GM21786 (cell line): ENCODE measurements at regions not wholly inside any gene's neighbourhood (a gene's known extent, or its start where the extent isn't known, plus 50 kb on each side); places are given as distances from the start of the nearest gene placed in this dataset.

Source experiments
- ATAC-seq: cut with Tn5 transposase; IDR thresholded peaks from one replicate; pipeline ENCODE4 v1.9.1; 2021; ENCODE audit not compliant: unreplicated experiment

GRCh38 chr12:114898159-114898558 is 214.2 kb upstream of the TBX3 start:
- no peak for ATAC-seq

DNA sequence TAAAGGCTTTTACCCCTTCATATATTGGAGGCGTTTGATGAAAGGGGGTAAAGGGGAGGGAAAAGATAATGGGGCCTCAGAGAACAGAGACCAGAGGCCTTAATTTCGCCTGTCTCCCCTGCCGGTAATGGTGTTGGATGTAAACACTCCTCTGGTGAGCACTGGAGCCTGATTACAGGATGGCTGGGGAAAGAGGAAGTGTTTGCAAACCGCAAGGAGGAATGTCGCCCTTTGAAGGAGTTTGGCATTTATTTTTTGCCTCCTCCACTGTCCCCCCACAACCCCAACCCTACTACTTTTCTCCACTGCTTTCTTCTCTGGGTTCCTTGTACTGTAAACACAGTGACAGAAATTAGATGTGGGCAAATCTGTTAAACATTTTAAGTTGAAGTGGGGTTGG is 211.9 kb upstream of the TBX3 start:
- no peak for ATAC-seq

DNA sequence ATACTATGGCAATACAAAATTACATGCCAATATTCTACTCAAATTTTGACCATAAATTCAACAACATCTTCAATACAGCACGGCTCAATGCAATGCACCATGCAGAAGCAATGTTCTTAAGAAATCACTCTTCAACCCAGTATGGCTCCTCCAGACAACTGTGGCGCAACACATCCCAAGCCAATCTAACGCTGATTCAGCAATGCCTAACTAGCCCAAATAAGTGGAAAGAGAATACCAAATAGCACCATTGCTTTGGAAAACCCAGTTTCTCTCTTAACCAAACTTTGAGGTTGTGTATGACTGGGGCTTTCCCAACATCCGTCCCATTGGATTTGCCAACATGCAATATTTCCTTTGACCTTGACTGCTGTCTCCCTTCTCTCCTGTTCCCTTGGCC is 211.1 kb upstream of the TBX3 start:
- no peak for ATAC-seq

- no peak for ATAC-seq
Observed at GRCh38 chr12:114894076-114894475, 210.1 kb upstream of the TBX3 start.

DNA sequence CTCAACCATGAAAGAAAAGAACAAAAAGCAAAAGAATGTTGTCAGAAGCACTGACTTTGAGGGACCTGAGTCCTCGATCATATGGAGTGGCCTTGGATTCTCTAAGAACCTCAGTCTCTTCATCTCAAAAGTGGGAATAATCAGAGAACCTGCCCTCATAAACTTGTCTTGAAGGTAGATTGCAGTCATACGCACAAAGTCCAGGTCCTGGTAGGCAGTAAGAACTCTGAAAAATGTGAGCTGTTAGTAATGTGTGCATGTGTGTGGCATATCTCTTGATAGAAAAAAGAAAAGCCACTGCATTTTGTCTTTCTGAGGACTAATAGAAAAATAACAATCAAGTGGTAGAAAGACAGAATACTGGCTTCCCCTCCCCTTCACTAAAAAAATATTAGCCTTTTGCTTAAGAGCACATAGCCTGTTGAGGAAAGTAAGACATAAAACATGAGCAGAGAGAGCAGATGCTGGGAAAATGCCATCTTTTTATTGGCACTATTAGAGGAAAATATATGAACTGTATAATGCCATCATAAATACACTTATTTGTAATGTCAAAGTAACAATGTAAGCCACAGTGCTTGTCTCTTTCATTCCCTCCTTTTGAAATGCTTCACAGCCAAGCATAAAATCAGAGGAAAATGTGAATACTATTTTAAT is 205.1 kb upstream of the TBX3 start:
- ATAC-seq = no peak

DNA sequence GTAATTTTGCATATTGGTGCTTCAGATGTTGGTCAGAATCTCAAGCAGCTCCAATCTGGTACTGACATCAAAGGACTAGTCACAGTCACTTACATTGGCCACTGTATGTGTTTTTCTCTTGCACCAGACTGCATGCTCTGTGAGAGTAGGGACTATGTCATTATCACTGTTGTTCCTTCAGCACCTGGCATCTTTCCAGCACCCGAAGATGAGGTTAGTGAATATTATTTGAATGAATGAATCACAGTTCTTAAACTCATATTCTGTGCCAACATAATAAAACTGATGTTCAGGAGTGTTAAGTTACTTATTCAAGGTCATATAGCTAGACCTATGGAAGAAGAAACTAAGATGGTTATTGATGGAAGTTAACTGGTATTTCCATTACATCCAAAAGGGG is 204.5 kb upstream of the TBX3 start:
- ATAC-seq = no peak

DNA sequence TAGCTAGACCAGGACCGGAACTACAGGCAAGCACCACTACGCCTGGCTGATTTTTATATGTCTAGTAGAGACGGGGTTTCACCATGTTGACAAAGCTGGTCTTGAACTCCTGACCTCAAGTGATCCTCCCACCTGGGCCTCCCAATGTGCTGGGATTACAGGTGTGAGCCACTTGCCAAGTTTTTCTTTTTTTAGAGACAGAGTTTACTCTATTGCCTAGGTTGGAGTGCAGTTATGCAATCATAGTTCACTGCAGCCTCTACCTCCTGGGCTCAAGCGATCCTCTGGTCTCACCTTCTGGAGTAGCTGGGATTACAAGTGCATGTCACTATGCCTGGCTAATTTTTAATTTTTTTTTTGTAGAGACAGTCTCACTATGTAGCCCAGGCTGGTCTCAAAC is 201.5 kb upstream of the TBX3 start:
- no peak for ATAC-seq

DNA sequence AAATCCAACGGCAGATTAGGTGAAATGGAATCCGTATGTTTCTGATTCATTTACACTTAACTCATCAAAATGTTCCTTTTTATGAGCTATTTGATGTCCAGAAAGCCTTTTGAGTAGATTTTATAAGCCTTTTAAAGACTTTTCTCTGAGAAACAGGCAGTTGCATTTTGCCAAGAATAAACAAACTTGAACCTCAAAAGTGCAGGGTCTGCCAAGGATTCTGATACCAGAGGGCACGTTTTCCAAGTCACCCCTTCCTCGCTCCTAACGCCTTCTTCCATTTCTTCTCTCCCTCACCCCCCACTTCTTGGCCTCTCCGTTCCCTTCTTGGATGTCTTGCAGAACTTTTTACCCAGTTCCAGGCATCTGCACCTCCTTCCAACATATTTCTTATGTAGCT is 200.6 kb upstream of the TBX3 start:
- no peak for ATAC-seq

- ATAC-seq = no peak
Observed at GRCh38 chr12:114882083-114882482, 198.1 kb upstream of the TBX3 start.

DNA sequence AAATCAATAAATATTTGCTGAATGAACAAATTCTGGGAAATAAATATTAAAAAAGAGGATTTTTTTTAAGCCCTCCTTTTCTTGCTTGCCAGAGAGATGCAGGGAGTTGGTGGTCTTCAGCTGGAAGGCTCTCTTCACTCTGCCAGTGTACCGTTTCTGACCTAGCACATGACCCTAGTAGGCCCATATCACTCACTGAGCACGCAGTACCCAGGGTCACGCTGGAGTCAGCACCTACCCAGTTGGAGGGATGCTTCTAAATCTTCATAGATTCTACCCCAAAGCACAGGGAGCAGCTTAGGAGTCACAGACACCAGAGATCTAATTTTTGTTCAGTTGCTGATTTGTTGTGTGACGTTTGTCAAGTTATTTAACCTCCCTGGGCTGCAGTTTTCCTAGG is 195.4 kb upstream of the TBX3 start:
- ATAC-seq = no peak

GRCh38 chr12:114878781-114879180 is 194.8 kb upstream of the TBX3 start:
- no peak for ATAC-seq

DNA sequence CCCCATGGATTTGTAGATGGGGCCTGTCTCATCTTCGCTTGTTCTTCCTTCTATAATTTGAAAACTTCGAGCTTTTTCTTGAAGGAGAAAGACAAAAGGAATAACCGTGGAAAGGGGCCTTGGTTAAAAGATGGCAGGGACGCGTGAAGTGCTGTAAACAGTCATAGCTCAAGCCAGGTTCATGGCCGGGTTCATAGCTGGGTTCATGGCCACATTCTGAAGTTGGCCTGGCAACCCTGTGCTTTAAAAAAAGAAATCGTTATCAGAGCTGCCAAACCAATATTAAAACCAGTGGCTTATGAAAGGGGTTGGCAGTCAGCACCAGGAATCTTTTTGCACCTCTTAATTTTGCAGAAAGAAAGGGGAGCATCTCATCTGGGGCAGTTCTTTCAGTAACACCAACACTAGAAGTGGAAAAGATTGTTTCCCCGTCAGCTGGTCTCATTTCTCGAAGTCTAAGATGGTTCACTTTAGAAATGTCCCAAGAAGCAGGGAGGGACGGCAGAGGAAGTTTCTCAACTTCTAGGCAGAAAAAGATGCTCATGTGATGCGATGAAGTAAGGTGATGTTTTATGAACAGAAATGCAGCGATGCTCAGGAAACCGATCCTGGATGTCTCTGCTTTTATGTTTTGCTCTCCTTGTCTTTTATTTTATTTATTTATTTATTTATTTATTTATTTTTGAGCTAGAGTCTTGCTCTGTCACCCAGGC is 193.1 kb upstream of the TBX3 start:
- ATAC-seq = no peak

DNA sequence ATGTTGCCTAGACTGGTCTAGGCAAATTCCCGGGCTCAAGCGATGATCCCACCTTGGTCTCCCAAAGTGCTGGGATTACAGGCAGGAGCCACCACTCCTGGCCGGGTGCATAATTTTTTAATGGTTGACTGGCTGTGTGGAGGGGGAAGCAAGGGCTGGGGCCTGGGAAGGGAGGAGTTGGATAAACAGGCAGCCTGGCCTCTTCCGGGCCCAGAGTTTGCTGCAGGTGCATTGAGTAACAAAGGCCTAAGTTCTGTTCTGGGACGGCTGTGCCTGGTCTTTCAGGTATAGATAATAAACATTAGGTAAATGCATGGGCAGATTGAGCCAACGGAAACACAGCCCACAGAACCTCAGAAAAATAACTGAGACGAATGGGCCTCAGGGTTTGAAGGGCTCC is 191.3 kb upstream of the TBX3 start:
- ATAC-seq = no peak

DNA sequence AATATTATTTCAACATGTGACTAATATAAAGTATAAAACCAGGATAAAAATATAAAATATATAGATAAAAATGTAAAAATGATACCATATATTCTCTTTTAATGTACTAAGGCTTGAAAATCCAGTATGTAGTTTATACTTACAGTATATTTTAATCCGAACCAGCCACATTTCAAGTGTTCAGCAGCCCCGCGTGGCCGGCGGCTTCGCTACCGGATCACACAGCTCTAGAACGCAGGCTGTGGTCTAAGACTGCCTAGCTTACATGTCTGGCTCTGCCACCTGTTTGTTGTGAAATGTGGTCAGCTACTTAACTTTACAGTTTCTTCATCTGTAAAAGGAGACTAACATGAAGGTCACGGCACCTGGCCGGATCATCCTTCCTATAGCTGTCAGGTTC is 189.7 kb upstream of the TBX3 start:
- no peak for ATAC-seq

DNA sequence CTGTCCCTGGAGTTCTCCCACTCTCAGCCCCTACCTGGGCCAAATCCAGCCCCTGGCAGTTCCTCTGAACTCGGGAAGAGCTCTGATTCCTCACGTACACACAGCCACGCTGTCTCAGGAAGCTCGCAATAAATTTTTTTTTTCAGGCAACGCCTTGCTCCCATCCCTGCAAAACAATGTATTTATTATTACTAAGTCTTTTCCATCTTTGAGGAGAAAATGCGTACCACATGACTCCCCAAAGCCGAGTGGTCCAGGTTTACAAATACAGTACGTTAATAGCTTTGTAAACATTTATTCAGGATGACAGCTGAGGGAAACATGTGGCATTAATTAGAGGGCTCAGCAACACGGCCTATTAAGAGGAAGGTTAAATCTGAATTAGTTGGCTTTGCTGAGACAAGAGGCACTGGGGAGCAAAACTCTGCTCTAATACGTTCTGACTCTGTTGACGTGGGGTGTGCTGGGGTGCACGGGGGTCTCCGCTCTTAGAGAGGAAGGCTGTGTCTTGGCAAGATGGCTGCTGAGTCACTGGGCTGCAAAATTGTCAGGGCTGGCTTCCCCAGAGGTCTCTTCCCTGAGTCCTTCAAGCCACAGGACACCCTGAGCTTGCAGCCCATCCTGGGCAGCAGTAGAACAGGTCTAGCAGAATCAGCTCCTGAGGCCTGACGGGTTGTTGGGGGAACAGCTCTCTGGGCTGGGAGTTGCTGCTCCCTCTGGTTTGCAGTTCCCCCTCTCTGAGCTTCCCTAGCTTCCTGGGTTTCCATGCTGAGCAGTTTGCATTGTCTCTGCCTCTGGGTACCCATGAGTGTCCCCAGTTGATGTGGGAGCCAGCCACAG is 185.2 kb upstream of the TBX3 start:
- ATAC-seq = no peak

GRCh38 chr12:114866331-114866730 is 182.4 kb upstream of the TBX3 start:
- no peak for ATAC-seq

GRCh38 chr12:114864837-114865551 is 181.0 kb upstream of the TBX3 start:
- ATAC-seq = no peak

GRCh38 chr12:114863911-114864310 is 179.9 kb upstream of the TBX3 start:
- ATAC-seq = no peak

DNA sequence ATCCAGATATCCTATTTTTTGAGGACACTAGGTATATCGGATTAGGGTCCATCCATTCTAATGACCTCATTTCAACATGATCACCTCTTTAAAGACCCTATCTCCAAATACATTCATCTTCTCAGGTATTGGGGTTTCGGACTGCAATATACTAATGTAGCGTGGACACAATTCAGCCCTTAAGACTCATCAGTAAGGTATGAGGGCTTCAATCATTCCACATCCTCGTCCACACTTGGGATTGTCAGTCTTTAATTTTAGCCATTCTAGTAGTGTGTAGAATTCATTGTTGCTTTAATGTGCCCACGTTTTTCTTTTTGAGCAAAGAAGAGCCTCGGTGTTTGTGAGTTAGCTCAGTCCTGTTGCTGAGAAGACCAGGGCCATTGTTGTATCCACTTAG is 177.0 kb upstream of the TBX3 start:
- no peak for ATAC-seq

DNA sequence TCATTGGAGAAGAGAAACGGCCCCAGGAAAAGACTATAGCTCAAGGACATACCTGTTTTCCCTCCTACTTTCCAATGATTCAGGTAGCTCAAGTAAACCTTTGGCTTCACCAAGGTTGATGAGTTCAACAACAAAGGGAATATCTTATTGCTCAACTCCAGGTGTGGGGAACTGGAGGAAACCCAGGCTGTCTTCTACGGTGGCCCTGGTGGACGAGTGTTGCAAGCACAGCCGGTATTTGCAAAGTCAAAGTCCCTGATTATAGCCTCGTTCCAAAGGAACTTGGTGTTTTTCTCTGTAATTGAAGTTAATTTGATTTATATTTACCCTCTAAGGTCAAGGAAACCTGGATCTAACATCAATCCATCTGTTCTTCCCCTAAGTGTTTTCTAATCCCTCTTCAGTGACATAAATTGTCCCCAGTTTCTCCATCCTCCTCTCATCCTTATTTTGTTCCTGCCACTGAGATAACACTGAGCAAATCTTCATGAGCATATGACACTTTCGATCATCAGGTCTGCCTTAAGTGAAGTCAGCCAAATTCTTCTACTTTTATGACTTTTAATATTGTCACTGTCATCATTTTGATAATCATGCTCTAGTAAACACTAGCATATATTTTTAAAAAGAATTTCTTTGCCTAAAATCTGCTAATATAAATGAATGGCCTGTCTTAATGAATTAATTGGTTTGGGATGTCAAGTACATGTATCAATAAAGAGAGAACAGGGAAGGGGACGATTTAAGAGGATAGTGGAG is 174.6 kb upstream of the TBX3 start:
- ATAC-seq = no peak

- no peak for ATAC-seq
Observed at GRCh38 chr12:114855678-114856077, 171.7 kb upstream of the TBX3 start.
